ENCODE measurements at regions not wholly inside any gene's neighbourhood (a gene's known extent, or its start where the extent isn't known, plus 50 kb on each side); places are given as distances from the start of the nearest gene placed in this dataset.
A peak's percentile ranks its signal among the peaks of the same experiment; 100 is the strongest.

- no peak overlapping the region for H3K4me3 ChIP-seq (ENCODE audit: low read depth, low read length)
- TF ChIP-seq, protein P1, sequence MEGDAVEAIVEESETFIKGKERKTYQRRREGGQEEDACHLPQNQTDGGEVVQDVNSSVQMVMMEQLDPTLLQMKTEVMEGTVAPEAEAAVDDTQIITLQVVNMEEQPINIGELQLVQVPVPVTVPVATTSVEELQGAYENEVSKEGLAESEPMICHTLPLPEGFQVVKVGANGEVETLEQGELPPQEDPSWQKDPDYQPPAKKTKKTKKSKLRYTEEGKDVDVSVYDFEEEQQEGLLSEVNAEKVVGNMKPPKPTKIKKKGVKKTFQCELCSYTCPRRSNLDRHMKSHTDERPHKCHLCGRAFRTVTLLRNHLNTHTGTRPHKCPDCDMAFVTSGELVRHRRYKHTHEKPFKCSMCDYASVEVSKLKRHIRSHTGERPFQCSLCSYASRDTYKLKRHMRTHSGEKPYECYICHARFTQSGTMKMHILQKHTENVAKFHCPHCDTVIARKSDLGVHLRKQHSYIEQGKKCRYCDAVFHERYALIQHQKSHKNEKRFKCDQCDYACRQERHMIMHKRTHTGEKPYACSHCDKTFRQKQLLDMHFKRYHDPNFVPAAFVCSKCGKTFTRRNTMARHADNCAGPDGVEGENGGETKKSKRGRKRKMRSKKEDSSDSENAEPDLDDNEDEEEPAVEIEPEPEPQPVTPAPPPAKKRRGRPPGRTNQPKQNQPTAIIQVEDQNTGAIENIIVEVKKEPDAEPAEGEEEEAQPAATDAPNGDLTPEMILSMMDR (IDR thresholded peaks at IDR 0.05; ENCODE audit: control insufficient read depth, extremely low read depth, insufficient read depth) = no peak
- no peak for DNase-seq (ENCODE audit: low read depth)
Observed at GRCh38 chr15:92817339-92817886, 82.7 kb upstream of the CHD2 start.

GRCh38 chr15:92818651-92819277, 81.4 kb upstream of the CHD2 start:
- TF ChIP-seq, protein P1 (IDR thresholded peaks at IDR 0.05; ENCODE audit: control insufficient read depth, extremely low read depth, insufficient read depth) = no peak
- no peak for DNase-seq (ENCODE audit: low read depth)
- H3K4me3 ChIP-seq (ENCODE audit: low read depth, low read length) = peak overlapping the region; percentile 17; the same call in 1 of the 2 replicates

GRCh38 chr15:92819278-92820235, 80.6 kb upstream of the CHD2 start:
- DNase-seq (ENCODE audit: low read depth) = no peak
- H3K4me3 ChIP-seq (ENCODE audit: low read depth, low read length) = peak overlapping the region; percentile 43
- TF ChIP-seq, protein P1 (IDR thresholded peaks at IDR 0.05; ENCODE audit: control insufficient read depth, extremely low read depth, insufficient read depth) = no peak

- DNase-seq (ENCODE audit: low read depth) = peak; percentile 94
- TF ChIP-seq, protein P1 (IDR thresholded peaks at IDR 0.05; ENCODE audit: control insufficient read depth, extremely low read depth, insufficient read depth) = no peak
- H3K4me3 ChIP-seq (ENCODE audit: low read depth, low read length) = peak overlapping the region; percentile 43
Observed at GRCh38 chr15:92820236-92821021, 79.7 kb upstream of the CHD2 start.

- TF ChIP-seq, protein P1 (IDR thresholded peaks at IDR 0.05; ENCODE audit: control insufficient read depth, extremely low read depth, insufficient read depth) = no peak
- DNase-seq (ENCODE audit: low read depth) = no peak
- H3K4me3 ChIP-seq (ENCODE audit: low read depth, low read length) = no peak overlapping the region
Observed at GRCh38 chr15:92821491-92822116, 78.5 kb upstream of the CHD2 start.
